Mucosa of descending colon (tissue), 3 donors: ENCODE measurements at regions not wholly inside any gene's neighbourhood (a gene's known extent, or its start where the extent isn't known, plus 50 kb on each side); places are given as distances from the start of the nearest gene placed in this dataset.

ENCODE experiments used
- ATAC-seq: fragments of 200-7000 bp; cut with Tn5 transposase; one replicate; pipeline ENCODE4 v1.9.1; 2020; ENCODE audit warnings: mild to moderate bottlenecking, moderate library complexity
- DNase-seq, 3 donors: peaks; one replicate each; pipeline ENCODE4 v3.0.0-alpha.2; 2020
- H3K36me3 ChIP-seq: fragments of 200-600 bp; one replicate; pipeline ENCODE4 v1.8.0; 2021; ENCODE audit warnings: low read depth, mild to moderate bottlenecking
- H3K4me1 ChIP-seq: fragments of 200-600 bp; one replicate; pipeline ENCODE4 v1.8.0; 2021; ENCODE audit warnings: low read depth, mild to moderate bottlenecking
- H3K4me3 ChIP-seq: fragments of 200-600 bp; one replicate; pipeline ENCODE4 v1.8.0; 2021; ENCODE audit warnings: mild to moderate bottlenecking
- H3K9me3 ChIP-seq: fragments of 200-600 bp; one replicate; pipeline ENCODE4 v1.8.0; 2021; ENCODE audit warnings: mild to moderate bottlenecking
- intact Hi-C, 2 donors: fragments of 100-400 bp; cut with DNase I in 1 of 2; cut with micrococcal nuclease in 1 of 2; formaldehyde crosslinking; loops; one replicate each; pipeline versions ENCODE4 v1.11.0 to v1.11.1; 2022; cut with DNase I, micrococcal nuclease
- TF ChIP-seq, protein P1 (sequence below): fragments of 200-600 bp; IDR thresholded peaks from one replicate; pipeline ENCODE4 v1.8.0; 2022; ENCODE audit warnings: antibody characterized with exemption, mild to moderate bottlenecking
- donor health status: DM: no; HTN: no; CAD: no; lungs with moderate emphysema.
- donor health status: DM: no; HTN: no; CAD: no.
- donor health status: DM: no; HTN: yes; CAD: no.

DNA sequence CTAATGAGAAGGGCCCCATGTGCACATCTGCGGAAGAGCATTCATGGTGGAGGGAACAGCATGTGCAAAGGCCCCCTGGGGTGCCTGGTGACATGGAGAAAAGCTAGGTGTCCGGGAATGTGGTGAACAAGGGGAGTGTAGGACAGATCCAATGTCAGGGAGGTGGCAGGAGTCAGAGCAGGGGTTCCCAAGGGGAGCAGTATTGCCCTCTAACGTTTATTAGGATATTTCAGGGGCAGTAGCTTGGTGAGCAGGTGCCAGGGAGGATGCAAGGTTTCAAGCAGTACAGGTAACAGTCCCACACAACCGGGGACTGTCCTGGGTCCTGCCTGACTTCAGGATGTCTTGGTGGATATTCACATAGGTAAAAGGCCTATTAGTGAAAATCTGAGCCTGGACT is 209.6 kb downstream of the EMX2 start:
- Histone ChIP-seq H3K4me3 (no peak overlapping the region), H3K9me3 (no peaks in the 10 kb centered on the region), H3K36me3 (no peaks in the 10 kb centered on the region), H3K4me1 (no peaks in the 10 kb centered on the region)
- DNase-seq (no peak), ATAC-seq (no peak)
- intact Hi-C loops, result no loop called here
- TF ChIP-seq, protein P1, sequence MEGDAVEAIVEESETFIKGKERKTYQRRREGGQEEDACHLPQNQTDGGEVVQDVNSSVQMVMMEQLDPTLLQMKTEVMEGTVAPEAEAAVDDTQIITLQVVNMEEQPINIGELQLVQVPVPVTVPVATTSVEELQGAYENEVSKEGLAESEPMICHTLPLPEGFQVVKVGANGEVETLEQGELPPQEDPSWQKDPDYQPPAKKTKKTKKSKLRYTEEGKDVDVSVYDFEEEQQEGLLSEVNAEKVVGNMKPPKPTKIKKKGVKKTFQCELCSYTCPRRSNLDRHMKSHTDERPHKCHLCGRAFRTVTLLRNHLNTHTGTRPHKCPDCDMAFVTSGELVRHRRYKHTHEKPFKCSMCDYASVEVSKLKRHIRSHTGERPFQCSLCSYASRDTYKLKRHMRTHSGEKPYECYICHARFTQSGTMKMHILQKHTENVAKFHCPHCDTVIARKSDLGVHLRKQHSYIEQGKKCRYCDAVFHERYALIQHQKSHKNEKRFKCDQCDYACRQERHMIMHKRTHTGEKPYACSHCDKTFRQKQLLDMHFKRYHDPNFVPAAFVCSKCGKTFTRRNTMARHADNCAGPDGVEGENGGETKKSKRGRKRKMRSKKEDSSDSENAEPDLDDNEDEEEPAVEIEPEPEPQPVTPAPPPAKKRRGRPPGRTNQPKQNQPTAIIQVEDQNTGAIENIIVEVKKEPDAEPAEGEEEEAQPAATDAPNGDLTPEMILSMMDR, result no peak

DNA sequence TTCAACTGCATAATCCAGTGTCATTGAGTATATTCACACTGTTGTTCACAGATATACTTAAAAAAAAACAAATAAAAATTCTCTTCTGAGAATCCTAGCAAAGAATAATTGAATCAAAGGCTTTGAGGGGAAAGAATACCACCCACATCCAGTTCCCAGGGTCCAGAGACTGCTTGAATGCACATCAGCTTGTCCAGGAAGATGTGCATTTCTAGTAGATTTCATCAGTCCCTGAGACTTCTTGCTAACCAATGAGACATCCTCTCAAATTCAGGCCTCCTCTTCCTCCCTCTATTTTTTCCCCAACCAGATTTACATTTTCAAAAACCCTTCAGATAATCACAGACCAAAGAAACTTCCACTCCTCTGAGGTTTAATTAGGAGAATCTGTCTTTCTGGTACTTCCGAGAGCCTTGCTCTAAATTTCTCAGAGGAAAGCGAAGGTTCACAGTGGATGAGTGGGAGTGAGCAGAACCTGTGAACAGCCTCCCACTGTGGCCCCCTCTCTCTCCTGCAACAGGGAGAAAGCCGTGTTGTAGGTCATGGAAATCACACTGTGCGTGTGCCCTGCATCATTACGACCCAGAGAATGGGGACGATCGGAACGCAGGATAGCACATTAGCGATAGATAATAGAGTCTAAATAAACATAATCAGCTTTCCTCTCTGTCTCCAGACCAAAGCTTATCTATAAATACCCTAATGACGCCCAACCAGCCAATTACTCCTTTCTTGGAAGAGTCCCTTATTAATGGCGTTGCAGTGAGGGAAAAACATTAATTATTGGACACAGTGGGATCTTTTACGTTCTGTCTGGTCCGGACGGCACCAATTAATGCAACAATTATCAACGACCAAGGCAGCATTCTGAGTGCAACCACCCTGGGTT is 212.5 kb downstream of the EMX2 start:
- H3K4me3 ChIP-seq, result no peak overlapping the region
- intact Hi-C loops, result no loop called here
- ATAC-seq (no peak), DNase-seq (no peak)
- H3K4me1 ChIP-seq, result no peaks in the 10 kb centered on the region
- H3K36me3 ChIP-seq, result no peaks in the 10 kb centered on the region
- H3K9me3 ChIP-seq, result no peaks in the 10 kb centered on the region
- TF ChIP-seq, protein P1, result no peak

GRCh38 chr10:117755659-117756014 is 213.1 kb downstream of the EMX2 start:
- H3K9me3 ChIP-seq, result no peaks in the 10 kb centered on the region
- H3K36me3 ChIP-seq, result no peaks in the 10 kb centered on the region
- ATAC-seq (no peak), DNase-seq (no peak)
- H3K4me1 ChIP-seq, result no peaks in the 10 kb centered on the region
- intact Hi-C loops, result no loop called here
- H3K4me3 ChIP-seq, result no peak overlapping the region
- TF ChIP-seq, protein P1, result no peak

DNA sequence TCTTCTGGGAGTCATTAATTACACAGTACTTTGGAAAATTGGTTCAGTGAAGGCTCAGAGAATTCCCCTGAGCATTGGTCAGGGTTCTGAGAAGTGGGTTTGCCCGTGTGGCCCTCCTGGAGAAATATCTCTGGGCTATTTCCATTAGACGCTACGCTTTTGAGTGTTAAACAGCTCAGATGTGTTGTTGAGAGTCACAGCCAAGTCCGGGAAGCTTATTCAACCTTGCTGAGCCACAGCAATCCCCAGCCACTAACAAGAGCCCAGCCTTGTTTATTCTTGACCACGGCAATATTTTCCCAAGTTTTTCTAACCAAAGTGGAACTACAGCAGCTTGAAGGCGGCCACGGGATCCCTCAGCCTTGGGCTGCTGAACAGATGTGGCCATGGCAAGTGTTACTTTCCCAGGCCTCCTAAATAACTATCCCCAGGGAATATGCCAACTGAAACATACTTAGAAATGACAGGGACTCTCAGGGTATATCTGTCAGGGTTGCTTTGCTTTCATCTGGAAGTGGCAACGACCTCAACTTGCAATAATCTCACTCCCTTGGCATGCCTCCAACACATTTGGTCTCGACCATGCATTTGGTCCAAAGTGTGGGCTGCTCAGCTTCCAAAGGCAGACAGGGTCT is 214.7 kb downstream of the EMX2 start:
- Histone ChIP-seq H3K9me3 (no peaks in the 10 kb centered on the region), H3K4me1 (no peaks in the 10 kb centered on the region), H3K4me3 (no peak overlapping the region), H3K36me3 (no peaks in the 10 kb centered on the region)
- DNase-seq, result no peak
- intact Hi-C loops, result no loop called here
- ATAC-seq, result no peak
- TF ChIP-seq, protein P1, result no peak

DNA sequence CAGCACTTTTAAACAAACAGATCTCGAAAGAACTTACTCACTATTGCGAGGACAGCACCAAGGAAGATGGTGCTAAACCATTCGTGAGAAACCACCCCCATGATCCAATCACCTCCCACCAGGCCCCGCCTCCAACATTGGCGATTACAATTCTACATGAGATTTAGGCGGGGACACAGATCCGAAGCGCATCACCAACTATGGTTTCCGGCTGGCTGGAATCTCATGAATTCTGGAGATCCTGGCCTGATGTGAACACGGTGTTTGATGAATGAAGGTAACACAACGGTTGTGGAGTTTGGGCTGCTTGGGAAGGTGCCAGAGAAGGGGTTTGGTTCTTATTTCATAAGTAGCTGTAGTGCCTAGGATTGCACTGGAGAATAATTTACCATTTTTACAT is 216.7 kb downstream of the EMX2 start:
- Histone ChIP-seq H3K4me1 (no peaks in the 10 kb centered on the region), H3K9me3 (no peaks in the 10 kb centered on the region), H3K4me3 (no peak overlapping the region), H3K36me3 (no peaks in the 10 kb centered on the region)
- ATAC-seq, result no peak
- intact Hi-C loops, result no loop called here
- TF ChIP-seq, protein P1, result no peak
- DNase-seq, result no peak
